ENCODE measurements at regions not wholly inside any gene's neighbourhood (a gene's known extent, or its start where the extent isn't known, plus 50 kb on each side); places are given as distances from the start of the nearest gene placed in this dataset.

GRCh38 chr4:136873555-136873954, 658.7 kb downstream of the PCDH18 start:
- TF ChIP-seq POLR2AphosphoS5 (IDR thresholded peaks at IDR 0.05; ENCODE audit: insufficient read depth in 1 of 2, low read depth in 1 of 2) (no peak), CTCF (IDR thresholded peaks at IDR 0.05) (no peak), POLR2A (IDR thresholded peaks at IDR 0.05) (no peak)

Data from vagina (tissue), 2 donors.